IMR-90 (cell line): ENCODE measurements at regions not wholly inside any gene's neighbourhood (a gene's known extent, or its start where the extent isn't known, plus 50 kb on each side); places are given as distances from the start of the nearest gene placed in this dataset.

ENCODE experiments used
- ATAC-seq: fragments of 200-7000 bp; cut with Tn5 transposase; 2 replicates; pipeline ENCODE4 v1.9.1; 2020; ENCODE audit warnings: low read depth, mild to moderate bottlenecking, moderate library complexity
- BruUV-seq: library from RNA; stranded (reverse); fragments of 400-500 nt; replicated peaks from 2 replicates; lab custom pipeline; 2021; lab: Mats Ljungman, UMichigan
- CTCF ChIA-PET: fragments of 300-600 bp; formaldehyde crosslinking; extraction: SDS; loops from one replicate; lab custom pipeline; 2021; ENCODE audit warnings: antibody characterized with exemption; lab: Yijun Ruan, JAX
- POLR2A ChIA-PET: fragments of 300-600 bp; sonication (Branson Sonifier 250); formaldehyde crosslinking; loops from one replicate; lab custom pipeline; 2022; ENCODE audit warnings: antibody characterized with exemption; ENCODE audit not compliant: unreplicated experiment; lab: Charles Lee
- DNase-seq: peaks from one replicate; pipeline ENCODE4 v3.0.0; 2013
- H2AFZ ChIP-seq: replicated peaks from 2 replicates; pipeline ENCODE3; 2013; ENCODE audit warnings: low read length, mild to moderate bottlenecking; ENCODE audit not compliant: poor library complexity
- H2AK5ac ChIP-seq: 2 replicates; pipeline ENCODE4 v1.6.1; 2013; ENCODE audit warnings: low read depth, low read length, inconsistent platforms
- H2AK9ac ChIP-seq: replicated peaks from 2 replicates; pipeline ENCODE3; 2013; ENCODE audit warnings: mild to moderate bottlenecking, low read depth, low read length, moderate library complexity; ENCODE audit not compliant: poor library complexity
- H2BK120ac ChIP-seq: 2 replicates; pipeline ENCODE4 v1.6.1; 2013; ENCODE audit warnings: low read depth, low read length, inconsistent platforms
- H2BK15ac ChIP-seq: 3 replicates; pipeline ENCODE4 v1.6.1; 2013; ENCODE audit warnings: low read depth, low read length, inconsistent platforms
- H2BK20ac ChIP-seq: 2 replicates; pipeline ENCODE4 v1.6.1; 2013; ENCODE audit warnings: low read depth, mild to moderate bottlenecking, inconsistent platforms, low read length, moderate library complexity
- H2BK5ac ChIP-seq: 2 replicates; pipeline ENCODE4 v1.6.1; 2013; ENCODE audit warnings: mild to moderate bottlenecking, low read depth, low read length, inconsistent platforms; ENCODE audit not compliant: poor library complexity, severe bottlenecking
- H3K14ac ChIP-seq: replicated peaks from 2 replicates; pipeline ENCODE4 v1.6.1; 2013; ENCODE audit warnings: low read depth, low read length, inconsistent platforms
- H3K18ac ChIP-seq: 2 replicates; pipeline ENCODE4 v1.6.1; 2013; ENCODE audit warnings: low read depth, low read length, control low read depth
- H3K23ac ChIP-seq: 2 replicates; pipeline ENCODE4 v1.6.1; 2013; ENCODE audit warnings: low read depth, low read length, inconsistent platforms
- H3K27ac ChIP-seq: 2 replicates; pipeline ENCODE4 v1.5.1; 2013; ENCODE audit warnings: mild to moderate bottlenecking, control low read depth, low read length; ENCODE audit not compliant: insufficient read depth
- H3K27me3 ChIP-seq: 2 replicates; pipeline ENCODE4 v1.6.1; 2013; ENCODE audit warnings: low read length; ENCODE audit not compliant: control insufficient read depth, insufficient read depth
- H3K36me3 ChIP-seq: 2 replicates; pipeline ENCODE4 v1.6.1; 2013; ENCODE audit warnings: low read length, mixed read lengths; ENCODE audit not compliant: control insufficient read depth, insufficient read depth
- H3K4ac ChIP-seq: 2 replicates; pipeline ENCODE4 v1.6.1; 2013; ENCODE audit warnings: low read depth, low read length, inconsistent platforms
- H3K4me1 ChIP-seq: 2 replicates; pipeline ENCODE4 v1.6.1; 2013; ENCODE audit warnings: low read length, mixed read lengths; ENCODE audit not compliant: control insufficient read depth, insufficient read depth
- H3K4me2 ChIP-seq: 2 replicates; pipeline ENCODE4 v1.6.1; 2013; ENCODE audit warnings: low read depth, mild to moderate bottlenecking, control low read depth, low read length, moderate library complexity
- H3K4me3 ChIP-seq: 2 replicates; pipeline ENCODE4 v1.5.1; 2013; ENCODE audit warnings: low read depth, mild to moderate bottlenecking, control low read depth, low read length, moderate library complexity; ENCODE audit not compliant: insufficient read depth
- H3K56ac ChIP-seq: 2 replicates; pipeline ENCODE4 v1.6.1; 2013; ENCODE audit warnings: low read length, inconsistent platforms; ENCODE audit not compliant: insufficient read depth; ENCODE audit errors: extremely low read depth
- H3K79me1 ChIP-seq, 2 experiments: 2 replicates each; pipeline ENCODE4 v1.6.1; 2013; ENCODE audit warnings: low read length in 2 of 2, inconsistent platforms in 1 of 2, low read depth in 1 of 2
- H3K9ac ChIP-seq: 2 replicates; pipeline ENCODE4 v1.6.1; 2013; ENCODE audit warnings: low read depth, low read length, control low read depth
- H3K9me1 ChIP-seq: 2 replicates; pipeline ENCODE4 v1.6.1; 2013; ENCODE audit warnings: low read length, inconsistent platforms; ENCODE audit not compliant: insufficient read depth
- H3K9me3 ChIP-seq: 2 replicates; pipeline ENCODE4 v1.6.1; 2013; ENCODE audit warnings: low read length; ENCODE audit not compliant: control insufficient read depth, insufficient read depth
- H4K20me1 ChIP-seq: 2 replicates; pipeline ENCODE4 v1.6.1; 2013; ENCODE audit warnings: low read length, inconsistent platforms; ENCODE audit not compliant: insufficient read depth
- H4K5ac ChIP-seq: 2 replicates; pipeline ENCODE4 v1.6.1; 2013; ENCODE audit warnings: mild to moderate bottlenecking, low read depth, low read length, control low read depth
- H4K8ac ChIP-seq, 2 experiments: 2 replicates each; pipeline ENCODE4 v1.6.1; 2013; ENCODE audit warnings: low read depth in 2 of 2, low read length in 2 of 2, control low read depth in 1 of 2, inconsistent platforms in 1 of 2
- H4K91ac ChIP-seq: 2 replicates; pipeline ENCODE4 v1.6.1; 2013; ENCODE audit warnings: low read depth, low read length, inconsistent platforms; ENCODE audit not compliant: insufficient read depth
- BHLHE40 ChIP-seq: fragments of 150-350 bp; IDR thresholded peaks from 2 replicates; pipeline ENCODE4 v1.6.1; 2016; ENCODE audit warnings: mild to moderate bottlenecking, low read depth, low read length
- CEBPB ChIP-seq: IDR thresholded peaks from 2 replicates; pipeline ENCODE4 v1.6.1; 2012; ENCODE audit warnings: low read depth, low read length, improper control_type of control experiment
- CHD1 ChIP-seq: IDR thresholded peaks from 2 replicates; pipeline ENCODE4 v1.6.1; 2012; ENCODE audit warnings: low read depth, low read length, improper control_type of control experiment
- CTCF ChIP-seq: conservative IDR thresholded peaks from 2 replicates; pipeline ENCODE4 v1.5.1; 2012; ENCODE audit warnings: mild to moderate bottlenecking, low read depth, low read length, improper control_type of control experiment
- ELK1 ChIP-seq: fragments of 150-350 bp; IDR thresholded peaks from 2 replicates; pipeline ENCODE4 v1.6.1; 2016; ENCODE audit warnings: low read depth, mild to moderate bottlenecking, low read length, moderate library complexity, borderline replicate concordance
- FOS ChIP-seq: fragments of 150-350 bp; IDR thresholded peaks from 2 replicates; pipeline ENCODE4 v1.6.1; 2016; ENCODE audit warnings: low read depth, low read length
- MAFK ChIP-seq: IDR thresholded peaks from 2 replicates; pipeline ENCODE4 v1.6.1; 2012; ENCODE audit warnings: low read depth, low read length, improper control_type of control experiment
- MAZ ChIP-seq: IDR thresholded peaks from 2 replicates; pipeline ENCODE4 v1.6.1; 2012; ENCODE audit warnings: low read depth, mild to moderate bottlenecking, low read length, improper control_type of control experiment, moderate library complexity, borderline replicate concordance
- MXI1 ChIP-seq: IDR thresholded peaks from 2 replicates; pipeline ENCODE4 v1.6.1; 2012; ENCODE audit warnings: low read depth, mild to moderate bottlenecking, low read length, moderate library complexity, borderline replicate concordance
- NFE2L2 ChIP-seq: fragments of 150-350 bp; IDR thresholded peaks from 2 replicates; pipeline ENCODE4 v1.6.1; 2016; ENCODE audit warnings: low read depth, mild to moderate bottlenecking, low read length
- POLR2A ChIP-seq: IDR thresholded peaks from 2 replicates; pipeline ENCODE4 v1.6.1; 2012; ENCODE audit warnings: mild to moderate bottlenecking, low read depth, low read length
- RAD21 ChIP-seq: IDR thresholded peaks from 2 replicates; pipeline ENCODE4 v1.6.1; 2012; ENCODE audit warnings: low read length, improper control_type of control experiment
- RCOR1 ChIP-seq: IDR thresholded peaks from 2 replicates; pipeline ENCODE4 v1.6.1; 2012; ENCODE audit warnings: mild to moderate bottlenecking, low read length, improper control_type of control experiment; ENCODE audit not compliant: insufficient replicate concordance
- RFX5 ChIP-seq: IDR thresholded peaks from 2 replicates; pipeline ENCODE4 v1.8.0; 2012; ENCODE audit warnings: low read depth, mild to moderate bottlenecking, low read length, moderate library complexity
- SMC3 ChIP-seq: fragments of 150-350 bp; IDR thresholded peaks from 2 replicates; pipeline ENCODE4 v1.6.1; 2016; ENCODE audit warnings: low read depth, mild to moderate bottlenecking, antibody characterized with exemption, low read length, moderate library complexity
- WGBS, 2 experiments: methylation state at CpG; one replicate each; pipeline versions ENCODE4 v1.1.5 to v1.1.7; 2013; ENCODE audit warnings: missing lambda C conversion rate in 2 of 2; ENCODE audit not compliant: insufficient read length in 1 of 2; ENCODE audit errors: extremely low coverage in 2 of 2; 5-methylcytosine and 5-hydroxymethylcytosine counted together
- dilution Hi-C: fragments of 300-500 bp; cut with HindIII; formaldehyde crosslinking; loops from one replicate; pipeline ENCODE4 v1.14.3; 2018; ENCODE audit warnings: low sequenced_read_pairs; ENCODE audit not compliant: unreplicated experiment
- in situ Hi-C: fragments of 300-500 bp; cut with MboI; formaldehyde crosslinking; loops from 3 replicates; pipeline ENCODE4 v1.14.3; 2019; ENCODE audit warnings: low sequenced_read_pairs, inconsistent platforms, mixed read lengths
- intact Hi-C: fragments of 100-400 bp; cut with micrococcal nuclease; formaldehyde crosslinking; loops from 2 replicates; pipeline ENCODE4 v1.10.0; 2022
- TF ChIP-seq, protein P1 (sequence below): fragments of 150-350 bp; IDR thresholded peaks from 2 replicates; pipeline ENCODE4 v1.6.1; 2017; ENCODE audit warnings: mild to moderate bottlenecking, antibody characterized with exemption, low read length, low read depth

DNA sequence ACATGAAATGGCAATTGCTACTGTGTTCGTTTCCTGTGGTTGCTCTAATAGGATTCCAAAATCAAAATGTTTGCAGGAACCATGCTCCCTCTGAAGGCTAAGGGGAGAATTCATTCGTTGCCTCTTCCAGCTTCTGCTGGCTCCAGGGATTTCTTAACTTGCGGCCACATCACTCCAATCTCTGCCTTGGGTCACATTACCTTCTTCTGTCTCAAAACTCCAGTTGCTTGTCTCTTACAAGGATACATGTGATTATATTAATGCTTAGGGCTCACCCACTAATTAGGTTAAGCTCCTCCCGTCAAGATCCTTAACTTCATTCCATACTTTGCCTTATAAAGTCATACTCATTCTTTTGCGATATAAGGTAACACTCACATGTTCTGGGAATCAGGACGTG is 208.4 kb downstream of the RBM46 start:
- Histone ChIP-seq H3K14ac (no peak overlapping the region), H2BK15ac (no peak overlapping the region), H3K4me2 (no peak overlapping the region), H3K56ac (no peak overlapping the region), H3K36me3 (no peaks in the 10 kb centered on the region), H3K4ac (no peak overlapping the region), H3K9me3 (no peaks in the 10 kb centered on the region), H2BK120ac (no peak overlapping the region), H4K8ac (no peak overlapping the region), H3K4me3 (no peak overlapping the region), H2AK5ac (no peak overlapping the region), H4K91ac (no peak overlapping the region), H3K79me1 (no peaks in the 10 kb centered on the region), H3K18ac (no peak overlapping the region), H3K4me1 (no peaks in the 10 kb centered on the region), H2AK9ac (no peak overlapping the region), H3K27ac (no peak overlapping the region), H2BK20ac (no peak overlapping the region), H3K9ac (no peak overlapping the region), H3K27me3 (no peaks in the 10 kb centered on the region), H4K20me1 (no peaks in the 10 kb centered on the region), H3K23ac (no peak overlapping the region), H2AFZ (no peak overlapping the region), H2BK5ac (no peak overlapping the region), H4K5ac (no peak overlapping the region), H3K9me1 (no peaks in the 10 kb centered on the region)
- BruUV-seq, result no TSS peak
- DNase-seq (no peak), ATAC-seq (no peak)
- in situ Hi-C loops, result loop anchor here (10.0 to 25.0 kb wide), 2 partner anchors 385 to 798 kb away; partner anchors contain the start of gene MAP9
- TF ChIP-seq MAZ, result no peak
- no peak for TF ChIP-seq MXI1
- no peak for TF ChIP-seq CTCF
- no peak for TF ChIP-seq POLR2A
- TF ChIP-seq SMC3, result no peak
- TF ChIP-seq, protein P1, sequence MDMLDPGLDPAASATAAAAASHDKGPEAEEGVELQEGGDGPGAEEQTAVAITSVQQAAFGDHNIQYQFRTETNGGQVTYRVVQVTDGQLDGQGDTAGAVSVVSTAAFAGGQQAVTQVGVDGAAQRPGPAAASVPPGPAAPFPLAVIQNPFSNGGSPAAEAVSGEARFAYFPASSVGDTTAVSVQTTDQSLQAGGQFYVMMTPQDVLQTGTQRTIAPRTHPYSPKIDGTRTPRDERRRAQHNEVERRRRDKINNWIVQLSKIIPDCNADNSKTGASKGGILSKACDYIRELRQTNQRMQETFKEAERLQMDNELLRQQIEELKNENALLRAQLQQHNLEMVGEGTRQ, result no peak
- no peak for TF ChIP-seq BHLHE40
- no peak for TF ChIP-seq CEBPB
- TF ChIP-seq NFE2L2, result no peak
- TF ChIP-seq MAFK, result no peak
- TF ChIP-seq FOS, result no peak
- no peak for TF ChIP-seq RAD21
- no peak for TF ChIP-seq RCOR1
- TF ChIP-seq CHD1, result no peak
- TF ChIP-seq RFX5, result no peak
- TF ChIP-seq ELK1, result no peak
- dilution Hi-C loops, result no loop called here
- 60% methylated on average over 1 of the region's 6 CpGs; no CpG with 5 or more reads in 1 of the 2 experiments for WGBS, 2 experiments
- POLR2A ChIA-PET, result no interaction called here
- intact Hi-C loops, result loop anchor here (10.0 kb wide), 1 partner anchor 795 kb away; no protein-coding TSS in a partner anchor
- CTCF ChIA-PET, result no interaction called here
